ENCODE measurements at regions not wholly inside any gene's neighbourhood (a gene's known extent, or its start where the extent isn't known, plus 50 kb on each side); places are given as distances from the start of the nearest gene placed in this dataset.
"Not testable (repeated sequence)": the region's sequence is repeated elsewhere in the genome, so short reads cannot be mapped to it uniquely, and the experiment has no call there.

GRCh38 chr9:94421951-94422350, 93.5 kb upstream of the NUTM2F start:
- TF ChIP-seq CTCF, POLR2A (IDR thresholded peaks at IDR 0.05): not testable (repeated sequence)

Data from right lobe of liver (tissue), 4 donors.